ENCODE measurements at regions not wholly inside any gene's neighbourhood (a gene's known extent, or its start where the extent isn't known, plus 50 kb on each side); places are given as distances from the start of the nearest gene placed in this dataset.

- DNase-seq = no peak
- TF ChIP-seq, protein P1, sequence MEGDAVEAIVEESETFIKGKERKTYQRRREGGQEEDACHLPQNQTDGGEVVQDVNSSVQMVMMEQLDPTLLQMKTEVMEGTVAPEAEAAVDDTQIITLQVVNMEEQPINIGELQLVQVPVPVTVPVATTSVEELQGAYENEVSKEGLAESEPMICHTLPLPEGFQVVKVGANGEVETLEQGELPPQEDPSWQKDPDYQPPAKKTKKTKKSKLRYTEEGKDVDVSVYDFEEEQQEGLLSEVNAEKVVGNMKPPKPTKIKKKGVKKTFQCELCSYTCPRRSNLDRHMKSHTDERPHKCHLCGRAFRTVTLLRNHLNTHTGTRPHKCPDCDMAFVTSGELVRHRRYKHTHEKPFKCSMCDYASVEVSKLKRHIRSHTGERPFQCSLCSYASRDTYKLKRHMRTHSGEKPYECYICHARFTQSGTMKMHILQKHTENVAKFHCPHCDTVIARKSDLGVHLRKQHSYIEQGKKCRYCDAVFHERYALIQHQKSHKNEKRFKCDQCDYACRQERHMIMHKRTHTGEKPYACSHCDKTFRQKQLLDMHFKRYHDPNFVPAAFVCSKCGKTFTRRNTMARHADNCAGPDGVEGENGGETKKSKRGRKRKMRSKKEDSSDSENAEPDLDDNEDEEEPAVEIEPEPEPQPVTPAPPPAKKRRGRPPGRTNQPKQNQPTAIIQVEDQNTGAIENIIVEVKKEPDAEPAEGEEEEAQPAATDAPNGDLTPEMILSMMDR (IDR thresholded peaks at IDR 0.05) = no peak
- H3K4me3 ChIP-seq = no peak overlapping the region
- ATAC-seq = no peak
- no peaks in the 10 kb centered on the region for H3K27me3 ChIP-seq (ENCODE audit: insufficient read depth in 3 of 3, low read length in 2 of 3)
- intact Hi-C loops (cut with DNase I) = no loop called here
- no peaks in the 10 kb centered on the region for H3K9me3 ChIP-seq
- H3K4me1 ChIP-seq = no peaks in the 10 kb centered on the region
- WGBS, 3 donors = 86 to 89% (median 87%) methylated on average over 16 of the region's 16 CpGs
- no peak overlapping the region for H3K27ac ChIP-seq
- H3K36me3 ChIP-seq (ENCODE audit: insufficient read depth in 1 of 2, low read depth in 1 of 2) = no peaks in the 10 kb centered on the region
Measured at GRCh38 chr2:2565671-2566070, 234.6 kb upstream of the MYT1L start.

GRCh38 chr2:2564300-2565078, 233.4 kb upstream of the MYT1L start:
- TF ChIP-seq, protein P1 (IDR thresholded peaks at IDR 0.05) = no peak
- no peak overlapping the region for H3K27ac ChIP-seq
- no peaks in the 10 kb centered on the region for H3K36me3 ChIP-seq (ENCODE audit: insufficient read depth in 1 of 2, low read depth in 1 of 2)
- no peaks in the 10 kb centered on the region for H3K4me1 ChIP-seq
- no peaks in the 10 kb centered on the region for H3K9me3 ChIP-seq
- DNase-seq = no peak
- intact Hi-C loops (cut with DNase I) = no loop called here
- H3K27me3 ChIP-seq (ENCODE audit: insufficient read depth in 3 of 3, low read length in 2 of 3) = peaks cover 0 to 2% (median 0%) of the 10 kb centered on the region in 3 donors
- no peak for ATAC-seq
- no peak overlapping the region for H3K4me3 ChIP-seq
- WGBS, 3 donors = 63 to 72% (median 63%) methylated on average over 23 to 24 of the region's 24 CpGs

DNA sequence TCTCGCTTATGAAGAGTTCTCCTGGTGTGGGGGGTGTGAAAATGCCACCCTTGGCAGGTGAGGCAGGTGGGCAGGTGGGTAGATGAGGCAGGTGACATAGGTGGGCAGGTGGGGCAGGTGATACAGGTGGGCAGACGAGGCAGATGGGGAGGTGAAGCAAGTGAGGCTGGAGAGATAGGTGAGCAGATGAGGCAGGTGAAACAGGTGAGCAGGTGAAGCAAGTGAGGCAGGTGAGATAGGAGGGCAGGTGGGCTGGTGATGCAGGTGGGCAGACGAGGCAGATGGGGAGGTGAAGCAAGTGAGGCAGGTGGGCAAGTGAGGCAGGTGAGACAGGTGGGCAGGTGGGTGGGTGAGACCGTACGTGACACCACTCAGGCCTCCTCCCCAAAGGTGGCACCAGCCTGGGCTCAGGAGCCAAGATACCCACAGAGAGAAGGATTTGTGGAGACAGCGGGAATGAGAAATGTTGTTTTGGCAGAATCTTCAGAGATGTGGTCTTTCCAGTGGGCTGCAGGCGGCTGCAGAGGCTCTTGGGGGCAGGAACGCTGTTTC, 232.3 kb upstream of the MYT1L start:
- intact Hi-C loops (cut with DNase I) = no loop called here
- H3K27ac ChIP-seq = no peak overlapping the region
- no peak for ATAC-seq

GRCh38 chr2:2562867-2563266, 231.8 kb upstream of the MYT1L start:
- ATAC-seq (no peak), DNase-seq (no peak)
- H3K4me1 ChIP-seq = no peaks in the 10 kb centered on the region
- H3K36me3 ChIP-seq (ENCODE audit: insufficient read depth in 1 of 2, low read depth in 1 of 2) = no peaks in the 10 kb centered on the region
- no peaks in the 10 kb centered on the region for H3K9me3 ChIP-seq
- H3K27ac ChIP-seq = no peak overlapping the region
- 58 to 63% (median 60%) methylated on average over 5 of the region's 5 CpGs for WGBS, 3 donors
- intact Hi-C loops (cut with DNase I) = no loop called here
- peaks cover 0 to 2% (median 0%) of the 10 kb centered on the region in 3 donors for H3K27me3 ChIP-seq (ENCODE audit: insufficient read depth in 3 of 3, low read length in 2 of 3)
- TF ChIP-seq, protein P1 (IDR thresholded peaks at IDR 0.05) = no peak
- H3K4me3 ChIP-seq = no peak overlapping the region

More for the DNA sequence above, 232.3 kb upstream of the MYT1L start:
- TF ChIP-seq, protein P1 (IDR thresholded peaks at IDR 0.05) = no peak
- WGBS, 3 donors = 76 to 81% (median 79%) methylated on average over 8 of the region's 8 CpGs
- DNase-seq = no peak
- Histone ChIP-seq H3K36me3 (ENCODE audit: insufficient read depth in 1 of 2, low read depth in 1 of 2) (no peaks in the 10 kb centered on the region), H3K4me1 (no peaks in the 10 kb centered on the region), H3K27me3 (ENCODE audit: insufficient read depth in 3 of 3, low read length in 2 of 3) (peaks cover 0 to 2% (median 0%) of the 10 kb centered on the region in 3 donors), H3K9me3 (no peaks in the 10 kb centered on the region), H3K4me3 (no peak overlapping the region)
